ENCODE measurements at regions not wholly inside any gene's neighbourhood (a gene's known extent, or its start where the extent isn't known, plus 50 kb on each side); places are given as distances from the start of the nearest gene placed in this dataset.
"Not testable (repeated sequence)": the region's sequence is repeated elsewhere in the genome, so short reads cannot be mapped to it uniquely, and the experiment has no call there.

GRCh38 chr17:72370819-72371218 lies 250.0 kb downstream of the SOX9 start:
- H3K27me3 Mint-ChIP-seq = no peaks in the 10 kb centered on the region
- ATAC-seq (ENCODE audit: low read depth) (no peak), DNase-seq (no peak)
- no peaks in the 10 kb centered on the region for H3K36me3 Mint-ChIP-seq
- POLR2A ChIA-PET = no interaction called here
- H3K4me3 Mint-ChIP-seq = no peak overlapping the region
- H3K27ac Mint-ChIP-seq = no peak overlapping the region
- H3K9me3 Mint-ChIP-seq = no peaks in the 10 kb centered on the region
- H3K4me1 Mint-ChIP-seq = no peaks in the 10 kb centered on the region

GRCh38 chr17:72372185-72372584 lies 251.4 kb downstream of the SOX9 start:
- Mint-ChIP-seq H3K36me3 (no peaks in the 10 kb centered on the region), H3K4me1 (no peaks in the 10 kb centered on the region), H3K27ac (no peak overlapping the region), H3K4me3 (no peak overlapping the region), H3K9me3 (no peaks in the 10 kb centered on the region), H3K27me3 (no peaks in the 10 kb centered on the region)
- ATAC-seq (ENCODE audit: low read depth) = no peak
- no peak for DNase-seq
- POLR2A ChIA-PET = no interaction called here

- no peak overlapping the region for H3K4me3 Mint-ChIP-seq
- H3K4me1 Mint-ChIP-seq = no peaks in the 10 kb centered on the region
- ATAC-seq (ENCODE audit: low read depth) = no peak
- POLR2A ChIA-PET = no interaction called here
- no peak overlapping the region for H3K27ac Mint-ChIP-seq
- no peaks in the 10 kb centered on the region for H3K27me3 Mint-ChIP-seq
- no peak for DNase-seq
- H3K36me3 Mint-ChIP-seq = no peaks in the 10 kb centered on the region
- no peaks in the 10 kb centered on the region for H3K9me3 Mint-ChIP-seq
Measured at GRCh38 chr17:72373910-72374741, 253.3 kb downstream of the SOX9 start.

GRCh38 chr17:72376526-72377345 lies 255.9 kb downstream of the SOX9 start:
- Mint-ChIP-seq H3K4me3 (no peak overlapping the region), H3K27me3 (no peaks in the 10 kb centered on the region), H3K36me3 (no peaks in the 10 kb centered on the region), H3K4me1 (no peaks in the 10 kb centered on the region), H3K27ac (no peak overlapping the region), H3K9me3 (no peaks in the 10 kb centered on the region)
- POLR2A ChIA-PET = no interaction called here
- ATAC-seq (ENCODE audit: low read depth) = no peak
- no peak for DNase-seq

GRCh38 chr17:72378414-72379390 lies 257.9 kb downstream of the SOX9 start:
- Mint-ChIP-seq H3K9me3 (no peaks in the 10 kb centered on the region), H3K27me3 (peaks cover 6% of the 10 kb centered on the region), H3K36me3 (no peaks in the 10 kb centered on the region), H3K4me3 (no peak overlapping the region), H3K27ac (no peak overlapping the region), H3K4me1 (no peaks in the 10 kb centered on the region)
- no peak for DNase-seq
- POLR2A ChIA-PET = no interaction called here
- no peak for ATAC-seq (ENCODE audit: low read depth)

- H3K4me3 Mint-ChIP-seq = no peak overlapping the region
- no peaks in the 10 kb centered on the region for H3K9me3 Mint-ChIP-seq
- H3K27ac Mint-ChIP-seq = no peak overlapping the region
- ATAC-seq (ENCODE audit: low read depth) = no peak
- no peaks in the 10 kb centered on the region for H3K4me1 Mint-ChIP-seq
- H3K27me3 Mint-ChIP-seq = peaks cover 8% of the 10 kb centered on the region
- POLR2A ChIA-PET = interaction anchor here (0.5 kb wide), 1 partner anchor 807 kb away, joined by 3 read pairs; no protein-coding TSS in a partner anchor
- no peak for DNase-seq
- H3K36me3 Mint-ChIP-seq = no peaks in the 10 kb centered on the region
Measured at GRCh38 chr17:72379516-72379915, 258.7 kb downstream of the SOX9 start.

- Mint-ChIP-seq H3K4me3 (no peak overlapping the region), H3K9me3 (no peaks in the 10 kb centered on the region), H3K36me3 (no peaks in the 10 kb centered on the region), H3K4me1 (no peaks in the 10 kb centered on the region), H3K27ac (no peak overlapping the region), H3K27me3 (peaks cover 8% of the 10 kb centered on the region)
- ATAC-seq (ENCODE audit: low read depth) (no peak), DNase-seq (no peak)
- POLR2A ChIA-PET = interaction anchor here (0.5 kb wide), 1 partner anchor 806 kb away, joined by 3 read pairs; no protein-coding TSS in a partner anchor
Measured at GRCh38 chr17:72380120-72380519, 259.3 kb downstream of the SOX9 start.

GRCh38 chr17:72380737-72381136 lies 259.9 kb downstream of the SOX9 start:
- Mint-ChIP-seq H3K36me3 (no peaks in the 10 kb centered on the region), H3K9me3 (no peaks in the 10 kb centered on the region), H3K27ac (no peak overlapping the region), H3K27me3 (peaks cover 8% of the 10 kb centered on the region), H3K4me1 (no peaks in the 10 kb centered on the region), H3K4me3 (no peak overlapping the region)
- POLR2A ChIA-PET = no interaction called here
- DNase-seq (no peak), ATAC-seq (ENCODE audit: low read depth) (no peak)

- ATAC-seq (ENCODE audit: low read depth) (no peak), DNase-seq (no peak)
- Mint-ChIP-seq H3K9me3 (no peaks in the 10 kb centered on the region), H3K4me1 (no peaks in the 10 kb centered on the region), H3K27me3 (peaks cover 8% of the 10 kb centered on the region), H3K4me3 (no peak overlapping the region), H3K27ac (no peak overlapping the region), H3K36me3 (no peaks in the 10 kb centered on the region)
- POLR2A ChIA-PET = no interaction called here
Measured at GRCh38 chr17:72381597-72382397, 261.0 kb downstream of the SOX9 start.

GRCh38 chr17:72382971-72383722 lies 262.3 kb downstream of the SOX9 start:
- DNase-seq (no peak), ATAC-seq (ENCODE audit: low read depth) (no peak)
- Mint-ChIP-seq H3K4me3 (no peak overlapping the region), H3K27ac (no peak overlapping the region), H3K36me3 (no peaks in the 10 kb centered on the region), H3K4me1 (no peaks in the 10 kb centered on the region), H3K9me3 (no peaks in the 10 kb centered on the region), H3K27me3 (peaks cover 8% of the 10 kb centered on the region)
- POLR2A ChIA-PET = no interaction called here

GRCh38 chr17:72385475-72385874 lies 264.7 kb downstream of the SOX9 start:
- ATAC-seq (ENCODE audit: low read depth) = no peak
- H3K27me3 Mint-ChIP-seq = peaks cover 8% of the 10 kb centered on the region
- no peak for DNase-seq
- H3K36me3 Mint-ChIP-seq = no peaks in the 10 kb centered on the region
- no peak overlapping the region for H3K4me3 Mint-ChIP-seq
- POLR2A ChIA-PET = no interaction called here
- H3K9me3 Mint-ChIP-seq = no peaks in the 10 kb centered on the region
- H3K4me1 Mint-ChIP-seq = no peaks in the 10 kb centered on the region
- H3K27ac Mint-ChIP-seq = no peak overlapping the region

- H3K9me3 Mint-ChIP-seq; H3K4me1 Mint-ChIP-seq; ATAC-seq (ENCODE audit: low read depth); DNase-seq; H3K4me3 Mint-ChIP-seq; H3K27me3 Mint-ChIP-seq; H3K27ac Mint-ChIP-seq; POLR2A ChIA-PET; H3K36me3 Mint-ChIP-seq: not testable (repeated sequence)
Measured at GRCh38 chr17:72386173-72386572, 265.4 kb downstream of the SOX9 start.
